ENCODE measurements at regions not wholly inside any gene's neighbourhood (a gene's known extent, or its start where the extent isn't known, plus 50 kb on each side); places are given as distances from the start of the nearest gene placed in this dataset.
A peak's percentile ranks its signal among the peaks of the same experiment; 100 is the strongest.

DNA sequence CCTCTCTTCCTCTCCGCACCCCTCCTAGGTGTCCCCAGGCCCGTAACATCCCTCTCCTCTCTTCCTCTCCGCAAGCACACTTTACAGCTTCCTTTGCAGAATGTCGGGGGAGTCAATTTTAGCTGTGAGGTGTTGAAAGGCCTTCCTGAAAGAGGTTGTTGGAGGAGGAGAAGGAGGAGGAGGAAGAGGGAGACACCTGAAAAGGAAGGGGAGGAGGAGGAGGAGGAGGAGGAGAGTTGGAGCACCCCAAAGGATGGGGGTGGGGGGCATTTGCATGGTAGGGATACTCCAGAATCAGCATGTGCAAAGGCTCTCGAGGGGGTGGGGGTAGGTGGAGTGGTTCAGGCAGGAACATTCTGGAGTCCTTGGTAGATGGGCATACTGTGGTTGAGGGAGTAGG, 1045.1 kb downstream of the TBC1D22A start:
- DNase-seq, result no peak

DNA sequence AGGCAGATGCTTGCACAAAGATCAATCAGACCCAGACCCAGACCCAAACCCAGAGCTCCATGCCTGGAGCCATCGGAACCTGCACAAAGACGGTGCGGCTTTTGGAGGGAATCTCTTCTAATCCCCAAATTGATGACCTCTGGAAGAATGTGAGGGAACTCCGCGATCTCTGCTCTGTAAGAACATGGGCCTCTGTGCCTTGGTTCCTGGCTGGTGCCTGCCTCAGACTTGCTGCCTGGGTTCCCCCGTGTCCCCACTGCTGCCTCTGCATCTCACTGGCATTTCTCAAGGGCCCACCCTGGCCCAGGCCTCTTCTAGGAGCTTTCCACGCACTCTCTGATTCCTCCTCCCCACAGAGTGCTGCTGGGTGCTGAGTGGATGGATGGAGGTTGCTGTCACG, 1044.4 kb downstream of the TBC1D22A start:
- DNase-seq, result no peak

DNA sequence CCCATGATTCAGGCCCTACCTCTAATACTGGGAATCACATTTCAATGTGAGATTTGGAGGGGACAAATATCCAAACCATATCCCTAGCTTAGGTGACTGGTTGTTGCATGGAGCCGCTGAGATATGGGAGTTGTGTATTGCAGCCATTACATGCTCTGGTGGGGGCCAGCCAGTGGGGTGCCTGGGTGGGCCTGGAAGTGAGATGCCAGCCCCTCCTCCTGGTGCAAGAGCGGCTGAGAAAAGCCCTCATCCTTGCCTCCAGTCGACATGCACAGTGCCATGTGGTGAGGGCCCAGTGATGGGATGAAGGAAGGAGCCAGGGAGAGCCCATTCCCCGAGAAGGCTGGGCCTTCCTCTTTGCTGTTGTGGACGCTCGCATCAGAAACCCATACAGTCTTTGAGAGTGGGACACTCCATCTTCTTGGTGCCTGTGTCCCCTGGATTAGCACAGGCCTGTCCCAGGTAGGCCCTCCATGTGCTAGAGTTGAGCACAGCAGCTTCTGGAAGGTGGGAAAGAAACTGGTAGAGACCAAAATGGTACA, 1043.0 kb downstream of the TBC1D22A start:
- no peak for DNase-seq

DNA sequence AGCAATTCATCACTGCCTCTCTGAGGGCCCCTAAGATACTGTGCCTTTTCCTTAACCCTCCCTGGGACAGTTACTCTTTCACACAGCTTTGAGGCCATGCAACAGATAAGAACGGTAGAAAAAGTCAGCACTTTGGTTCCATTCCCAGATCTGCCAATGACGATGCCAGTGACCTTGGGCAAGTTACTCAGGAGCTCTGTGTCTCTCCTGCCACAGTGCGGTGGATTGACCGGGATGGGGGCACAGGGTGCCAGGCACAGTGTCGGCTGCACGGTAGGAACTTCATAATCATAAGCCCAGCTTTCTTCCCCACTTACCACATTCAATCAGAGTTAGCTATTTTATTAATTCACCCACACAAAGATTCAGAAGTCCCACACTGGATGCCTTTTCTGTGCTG, 1041.8 kb downstream of the TBC1D22A start:
- DNase-seq, result no peak

DNA sequence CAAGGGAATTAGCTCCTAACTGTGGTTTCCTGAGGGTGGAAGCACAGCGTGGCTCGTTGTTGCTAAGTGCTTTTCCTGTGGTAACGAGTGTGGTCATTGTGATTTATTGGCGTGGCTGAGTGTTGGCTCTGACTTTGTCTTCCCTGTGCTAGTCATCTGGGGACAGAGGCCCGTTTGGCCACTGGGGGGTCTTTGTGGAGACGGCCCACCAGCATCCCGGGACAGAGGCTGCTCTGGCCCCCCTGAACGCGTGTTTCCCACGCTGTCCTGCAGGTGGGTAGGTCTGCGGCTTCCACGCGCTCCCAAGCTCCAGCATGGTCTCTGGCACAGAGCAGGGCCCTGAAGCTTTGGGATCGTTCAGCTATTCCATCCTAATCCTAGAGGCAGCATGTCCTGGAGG, 1040.0 kb downstream of the TBC1D22A start:
- peak; percentile 6 for DNase-seq

DNA sequence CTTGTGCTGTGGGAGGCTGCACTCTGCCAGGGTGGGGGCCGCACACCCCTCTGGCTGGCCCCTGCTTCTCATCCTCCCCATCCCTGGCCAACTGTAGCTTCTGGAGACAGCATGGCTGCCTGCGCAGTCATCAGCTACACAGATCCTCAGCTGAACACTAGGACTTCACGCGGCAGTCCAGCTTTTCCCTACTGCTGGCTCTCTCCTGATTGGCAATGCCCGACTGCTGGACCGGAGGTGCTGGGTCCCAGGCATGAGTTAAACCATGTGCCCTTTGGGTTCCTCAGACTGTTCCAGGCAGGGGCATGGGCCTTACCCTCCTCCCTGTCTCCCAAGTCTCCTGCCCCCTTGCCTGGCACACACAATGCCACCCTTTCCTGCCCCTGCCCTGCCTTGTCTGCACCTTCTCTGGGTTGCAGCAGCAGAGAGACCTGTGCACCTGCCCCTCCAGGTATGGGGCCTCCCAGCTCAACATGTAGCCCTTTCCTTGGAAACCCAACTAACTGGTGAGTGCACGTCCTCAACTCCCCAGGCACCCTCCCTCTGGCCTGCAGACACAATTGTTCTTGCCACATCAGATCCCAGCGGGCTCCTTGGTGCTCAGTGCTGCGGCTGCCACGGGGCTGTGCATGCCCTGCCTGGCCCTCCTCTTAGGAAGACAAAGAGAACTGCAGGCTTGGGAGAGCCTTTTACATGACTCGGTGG, 1039.2 kb downstream of the TBC1D22A start:
- no peak for DNase-seq

DNA sequence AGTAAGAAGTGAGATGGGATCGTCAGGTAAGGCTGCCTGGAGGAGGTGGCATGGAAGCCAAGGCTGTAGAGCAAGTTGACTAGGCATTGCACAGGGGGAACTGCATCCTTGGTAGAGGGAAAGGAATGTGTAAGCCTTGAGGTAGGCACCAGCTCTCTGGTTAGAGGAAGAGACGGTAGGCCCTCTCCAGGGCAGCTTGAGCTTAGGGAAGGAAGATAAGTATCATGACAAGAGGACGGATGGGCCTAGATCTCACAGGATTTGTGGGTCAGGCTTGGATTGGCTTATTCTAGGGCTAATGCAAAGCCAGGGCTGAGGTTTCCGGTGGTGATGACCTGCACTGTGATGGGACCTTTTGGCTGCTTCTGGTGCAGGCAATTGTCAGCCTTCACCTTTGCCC, 1035.8 kb downstream of the TBC1D22A start:
- DNase-seq, result no peak

DNA sequence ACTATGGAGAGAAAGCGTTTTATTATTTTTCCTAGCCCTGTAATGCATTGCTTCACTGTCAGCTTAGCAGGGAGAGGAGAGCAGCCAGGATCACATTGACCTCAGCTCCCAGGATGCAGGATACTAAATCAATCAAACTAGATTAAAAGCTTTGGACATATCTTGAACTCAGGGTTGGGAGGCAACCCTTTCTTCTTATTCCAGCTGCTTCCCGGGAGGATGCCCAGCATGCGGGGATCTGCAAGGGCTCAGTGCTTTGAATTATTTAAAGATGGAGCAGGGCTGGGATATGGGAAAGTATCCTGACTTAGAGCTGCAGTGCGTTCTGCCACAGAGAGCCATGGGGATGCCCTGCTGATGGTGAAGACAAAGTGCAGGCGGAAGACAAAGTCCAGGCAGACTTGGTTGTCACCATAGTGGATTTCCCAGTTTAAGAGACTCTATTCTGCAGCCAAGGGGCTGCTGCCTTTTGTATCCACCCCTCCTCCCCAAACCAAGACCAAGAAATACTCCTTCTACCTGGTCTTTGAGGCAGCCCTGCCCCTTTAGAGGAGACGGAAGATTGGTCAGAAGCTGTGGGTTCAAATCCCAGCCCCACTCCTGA, 1035.0 kb downstream of the TBC1D22A start:
- no peak for DNase-seq

DNA sequence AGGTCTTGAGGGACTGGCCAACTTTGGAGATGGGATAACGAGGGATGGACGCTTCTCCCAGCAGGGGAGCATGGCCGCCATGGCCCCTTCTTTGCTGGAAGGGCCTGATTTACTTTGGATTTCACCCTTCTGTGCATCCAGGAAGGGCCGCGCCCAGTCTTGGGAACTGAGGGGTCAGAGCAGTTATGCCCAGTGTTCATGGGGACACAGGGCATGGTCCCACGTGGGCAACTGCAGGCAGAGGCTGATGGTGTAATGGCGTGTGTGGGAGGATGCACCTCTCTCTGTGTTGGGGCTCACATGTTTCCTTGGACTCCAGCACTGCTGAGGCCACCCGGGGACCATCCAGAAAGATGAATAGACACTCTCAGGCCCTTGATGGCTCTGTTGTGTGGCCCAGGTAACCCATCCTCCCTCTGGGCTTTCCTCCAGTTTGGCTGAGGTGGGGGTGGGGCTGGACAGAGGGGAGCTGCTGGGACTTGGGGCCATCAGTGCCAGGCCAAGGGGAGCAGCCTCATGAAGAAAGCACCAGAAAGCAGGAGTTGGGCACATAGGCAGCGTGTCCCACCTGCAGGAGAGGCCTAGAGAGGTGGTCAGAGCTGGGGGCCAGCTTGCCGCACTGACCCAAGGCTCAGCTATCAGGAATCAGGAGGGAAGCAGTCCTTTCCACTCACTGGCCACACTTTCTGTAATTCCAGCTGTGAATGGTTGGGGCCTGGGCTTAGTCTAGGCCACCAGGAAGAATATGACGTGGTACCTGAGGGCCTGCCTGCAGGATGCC, 1033.9 kb downstream of the TBC1D22A start:
- no peak for DNase-seq

DNA sequence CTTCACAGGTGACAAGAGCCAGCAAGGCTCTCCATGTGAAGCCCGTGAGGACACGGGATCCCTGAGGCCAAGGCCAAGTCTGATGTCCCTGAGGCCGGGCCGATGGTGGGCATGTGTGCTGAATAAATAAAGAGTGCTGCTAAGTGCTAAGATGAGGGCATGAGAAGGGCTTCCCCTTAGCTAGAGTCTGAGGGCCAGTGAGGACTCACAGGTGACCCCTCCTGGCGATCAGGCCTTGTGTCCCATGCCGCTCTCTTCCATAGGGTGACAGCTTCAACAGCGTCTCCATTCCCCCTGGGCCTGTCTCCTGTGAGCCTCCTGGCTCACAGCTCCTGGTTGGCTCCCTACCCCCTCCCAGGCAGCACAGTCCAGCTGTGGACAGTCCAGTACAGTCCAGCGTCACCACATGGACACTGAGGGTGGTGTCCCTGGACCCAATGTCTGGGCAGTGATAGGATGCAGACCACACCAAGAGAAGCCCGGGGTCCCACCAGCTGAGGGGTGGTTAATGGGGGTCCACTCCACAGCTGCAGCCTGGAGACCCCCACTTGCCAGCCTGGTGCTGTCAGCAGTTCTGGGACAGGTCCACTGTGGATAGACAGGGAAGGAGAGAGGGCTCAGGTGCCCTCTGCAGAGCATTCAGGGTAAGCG, 1033.2 kb downstream of the TBC1D22A start:
- no peak for DNase-seq

DNA sequence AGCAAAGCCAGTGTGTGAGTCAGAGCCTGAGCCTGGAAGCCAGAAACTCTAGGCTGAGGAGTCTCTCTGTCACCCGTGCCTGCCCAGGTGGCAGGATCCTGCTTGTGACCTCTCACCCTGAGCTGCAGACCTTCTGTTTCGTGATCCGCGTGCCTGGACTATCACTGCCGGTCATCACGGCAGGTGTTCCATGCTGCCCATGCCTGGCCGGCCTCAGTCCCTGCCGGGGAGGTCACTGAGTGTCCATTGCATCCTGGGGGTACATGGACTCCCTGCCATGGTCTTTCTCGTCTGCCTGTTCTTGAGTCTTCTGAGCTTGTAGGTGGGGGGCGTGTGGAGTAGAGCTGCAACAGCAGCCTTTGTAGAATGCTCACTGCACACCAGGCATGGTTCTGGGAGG, 1032.4 kb downstream of the TBC1D22A start:
- no peak for DNase-seq

DNA sequence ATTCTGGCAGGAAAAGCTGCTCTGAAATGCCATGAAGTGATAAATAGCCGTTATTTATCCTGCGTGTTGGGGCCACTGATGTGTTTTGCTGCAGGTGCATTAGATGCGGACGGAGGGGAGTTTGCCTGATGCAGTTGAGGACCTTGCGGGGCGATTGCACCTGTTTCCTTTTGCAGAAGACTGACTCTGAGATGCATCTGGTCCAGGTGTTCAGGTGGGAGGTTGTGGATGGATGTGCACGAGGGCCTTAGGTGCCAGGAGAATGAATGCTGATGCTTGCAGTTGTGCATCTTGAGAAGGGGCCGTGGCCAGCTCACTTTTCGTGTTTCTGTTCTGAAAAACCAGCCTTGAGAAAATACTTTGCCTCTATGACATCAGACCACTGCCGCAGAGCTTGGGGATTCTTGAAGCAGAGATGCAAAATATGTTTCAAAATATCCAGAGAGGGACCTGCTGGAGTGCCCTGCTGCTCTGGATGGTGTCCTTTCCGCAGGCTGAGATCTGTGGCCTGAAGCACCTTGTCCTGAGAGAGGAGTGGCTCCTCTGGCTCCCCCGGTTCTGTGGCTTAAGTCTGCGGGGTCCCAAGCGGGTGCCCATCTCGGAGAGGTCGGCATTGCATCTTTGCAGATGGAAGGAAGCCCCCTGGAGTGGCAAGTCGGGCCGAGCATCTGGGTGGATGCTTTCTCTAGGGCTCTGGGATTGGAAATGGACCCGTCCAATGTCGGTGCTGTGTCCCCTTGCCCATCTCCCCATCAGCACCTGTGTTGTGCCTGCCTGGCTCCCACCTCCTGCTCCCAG, 1031.1 kb downstream of the TBC1D22A start:
- DNase-seq, result no peak

DNA sequence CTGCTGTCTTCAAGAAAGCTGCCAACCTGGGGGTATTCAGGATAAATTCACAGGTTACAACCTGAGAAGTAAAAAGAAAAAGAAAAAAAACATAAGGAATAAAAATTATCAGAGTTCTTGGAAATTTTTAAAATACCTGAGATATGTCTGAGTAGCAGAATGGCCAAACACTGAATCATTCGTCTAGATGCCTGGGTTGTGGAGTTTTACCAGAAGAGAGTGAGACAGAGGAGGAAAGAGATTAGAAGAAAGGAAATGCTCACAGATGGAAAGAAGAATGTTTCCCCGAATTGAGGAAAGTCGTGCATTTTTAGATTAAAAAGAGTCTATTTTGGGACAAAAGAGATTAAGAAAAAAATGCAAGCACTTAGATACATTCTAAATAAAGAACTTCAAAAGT, 1026.7 kb downstream of the TBC1D22A start:
- no peak for DNase-seq

DNA sequence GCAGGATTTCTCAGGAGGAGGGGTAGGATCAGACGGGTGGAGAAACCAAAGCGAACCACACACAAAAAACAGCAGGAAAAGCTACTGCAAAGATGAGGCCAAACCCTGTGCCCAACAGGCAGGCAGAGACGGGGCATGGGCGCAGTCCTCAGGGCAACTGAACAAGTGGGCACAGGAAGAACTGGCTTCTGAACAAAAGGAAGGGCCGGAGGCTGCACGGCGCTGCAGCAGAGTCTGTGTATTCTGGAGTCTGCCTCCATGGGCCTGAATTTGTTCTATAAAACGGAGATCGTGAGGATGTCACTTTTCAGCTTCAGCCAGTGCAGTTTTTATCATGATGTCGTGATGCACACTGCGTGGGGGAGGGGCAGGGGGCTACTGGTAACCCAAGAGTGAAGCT, 1026.0 kb downstream of the TBC1D22A start:
- no peak for DNase-seq

DNA sequence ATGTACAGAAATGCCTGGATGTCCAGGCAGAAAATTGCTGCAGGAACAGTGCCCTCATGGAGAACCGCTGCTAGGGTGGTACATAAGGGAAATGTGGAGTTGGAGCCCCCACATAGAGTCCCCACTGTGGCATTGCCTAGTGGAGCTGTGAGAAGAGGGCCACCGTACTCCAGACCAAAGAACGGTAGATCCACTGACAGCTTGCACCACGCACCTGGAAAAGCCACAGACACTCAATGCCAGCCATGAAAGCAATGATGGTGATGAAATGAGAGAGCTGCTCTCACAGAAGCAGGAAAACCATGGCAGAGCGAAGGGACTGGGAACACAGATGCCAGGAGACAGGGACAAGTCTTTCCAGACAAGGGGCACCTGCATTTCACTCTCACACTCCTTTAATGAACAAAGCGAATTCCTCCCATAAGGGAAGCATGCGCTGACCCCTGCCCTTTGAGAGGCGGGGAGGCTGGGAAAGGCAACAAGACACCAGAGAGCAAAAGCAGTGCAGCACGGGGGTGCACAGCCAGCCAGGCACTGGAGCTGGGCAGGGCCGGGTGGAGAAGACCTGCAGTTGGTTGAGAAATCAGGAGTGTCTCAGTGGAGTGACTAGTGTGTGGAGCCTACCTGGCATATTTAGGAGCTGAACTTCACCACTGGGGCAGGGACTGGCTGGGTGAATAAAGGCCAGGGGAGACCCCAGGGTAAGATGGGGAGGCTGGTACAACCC, 1025.2 kb downstream of the TBC1D22A start:
- DNase-seq, result no peak

DNA sequence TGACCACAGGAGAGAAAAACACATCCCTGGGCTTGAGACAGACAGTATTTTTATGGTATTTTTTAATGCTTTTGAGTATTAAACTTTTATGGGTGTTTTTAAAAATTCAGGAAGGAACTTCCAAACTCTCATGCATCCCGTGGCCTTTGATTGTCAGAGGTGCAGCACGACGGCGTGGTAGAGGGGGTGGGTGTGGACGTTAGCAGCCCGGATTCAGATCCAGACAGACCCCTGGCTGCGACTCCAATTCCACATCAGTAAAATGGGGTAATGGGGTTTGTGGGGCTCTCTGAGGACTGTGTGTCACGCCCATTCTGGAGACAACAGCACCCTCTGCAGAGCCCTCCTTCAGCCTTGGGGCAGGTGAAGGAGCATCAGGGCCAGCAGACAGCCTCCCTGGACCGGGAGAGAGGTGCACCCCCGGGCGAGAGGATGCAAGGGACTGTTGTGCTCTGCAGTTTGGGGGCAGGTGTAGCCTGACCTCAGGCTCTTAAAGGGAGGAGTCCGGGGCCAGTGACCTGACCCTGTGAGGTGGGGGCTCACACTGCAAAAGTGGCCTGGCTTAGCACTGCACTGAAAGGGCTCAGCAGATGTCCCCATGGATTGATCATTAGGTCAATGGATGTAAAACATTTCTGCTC, 1024.3 kb downstream of the TBC1D22A start:
- DNase-seq, result no peak

DNA sequence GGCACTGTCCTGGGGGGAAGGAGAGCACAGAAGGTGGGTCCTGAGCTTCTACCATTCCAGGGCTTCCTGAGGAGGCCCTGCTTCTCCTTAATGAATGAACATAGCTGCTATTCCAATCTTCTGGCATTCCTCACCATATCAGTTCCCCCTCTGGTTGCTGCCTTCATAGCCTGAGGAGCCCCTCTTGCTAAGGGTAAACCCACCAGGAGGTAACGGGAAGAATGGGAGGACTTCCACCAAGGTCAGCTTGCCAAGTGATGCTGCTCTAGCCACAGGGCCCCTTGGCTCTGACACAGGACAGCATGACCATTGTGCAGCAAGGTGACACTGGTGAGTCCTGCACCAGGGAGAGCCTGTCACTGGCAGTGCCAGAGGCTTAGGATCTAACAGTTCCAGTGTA, 1022.5 kb downstream of the TBC1D22A start:
- DNase-seq, result no peak

DNA sequence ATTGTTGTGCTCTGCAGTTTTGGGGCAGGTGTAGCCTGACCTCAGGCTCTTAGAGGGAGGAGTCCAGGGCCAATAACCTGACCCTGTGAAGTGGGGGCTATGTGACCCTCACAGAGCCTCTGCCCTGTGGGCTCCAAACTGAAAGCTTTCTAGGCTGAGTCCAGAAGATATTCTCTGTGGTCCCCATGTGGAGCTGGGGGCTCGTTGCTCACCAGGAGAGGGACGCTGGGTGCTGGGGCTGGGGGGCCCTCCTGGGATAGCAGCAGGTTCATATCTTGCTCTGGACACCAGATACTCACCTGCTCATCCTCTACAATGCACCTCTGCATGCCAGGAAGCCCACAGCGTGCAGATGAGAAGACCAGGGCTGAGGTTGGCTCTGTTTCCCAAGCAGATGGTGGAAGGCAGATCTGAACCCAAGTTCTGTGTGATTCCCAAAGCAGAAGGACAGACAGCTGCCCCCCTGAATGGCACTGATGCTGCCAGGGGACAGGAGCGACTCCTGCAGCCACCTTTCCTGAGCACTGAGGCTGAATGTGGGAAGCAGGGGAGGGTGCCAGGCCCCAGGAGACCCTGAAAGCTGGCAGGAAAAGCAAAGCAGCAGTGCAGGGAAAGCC, 1022.0 kb downstream of the TBC1D22A start:
- DNase-seq, result no peak

DNA sequence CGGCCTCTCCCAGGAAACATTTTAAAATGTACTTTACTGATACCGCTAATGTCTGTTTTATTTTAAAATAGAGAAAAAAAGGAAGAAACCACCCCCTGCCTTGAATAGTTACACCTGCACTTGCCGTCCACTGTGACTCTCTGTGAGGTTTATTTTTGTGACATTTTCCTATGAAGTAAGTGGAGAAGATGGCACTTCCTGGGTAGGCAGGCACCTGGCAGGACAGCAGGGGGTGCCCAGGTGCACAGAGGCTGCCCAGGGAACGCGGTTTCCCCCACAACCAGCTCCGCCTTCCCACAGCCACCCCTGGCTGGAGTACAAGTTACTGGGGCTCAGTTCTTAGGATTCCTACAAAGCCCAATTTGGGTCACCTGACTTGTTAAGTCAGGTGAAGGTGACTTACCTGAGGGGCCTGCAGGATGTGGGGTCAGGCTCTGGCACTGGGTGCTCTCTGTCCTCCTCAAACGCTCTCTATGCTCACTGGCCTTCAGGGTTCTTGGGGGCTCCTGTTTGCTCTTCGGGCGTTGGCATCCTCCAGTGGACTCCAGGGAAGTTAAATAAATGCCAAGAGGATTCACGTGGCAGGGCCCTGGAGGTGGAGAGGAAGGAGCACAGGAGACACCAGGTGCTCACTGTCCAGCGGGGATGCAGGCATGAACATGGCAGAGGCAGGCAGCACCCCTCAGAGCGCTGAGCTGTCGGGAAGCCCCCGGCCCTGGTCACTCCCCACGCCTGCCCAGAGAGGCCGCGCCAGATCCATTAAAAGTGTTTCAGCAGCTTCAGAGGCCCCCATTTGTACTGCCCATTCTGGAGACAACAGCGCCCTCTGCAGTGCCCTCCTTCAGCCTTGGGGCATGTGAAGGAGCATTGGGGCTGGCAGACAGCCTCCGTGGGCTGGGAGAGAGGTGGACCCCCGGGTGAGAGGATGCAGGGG, 1021.2 kb downstream of the TBC1D22A start:
- DNase-seq, result no peak
